Naive thymus-derived CD4-positive, alpha-beta T cell (primary cell): ENCODE measurements at regions not wholly inside any gene's neighbourhood (a gene's known extent, or its start where the extent isn't known, plus 50 kb on each side); places are given as distances from the start of the nearest gene placed in this dataset.

ENCODE experiments used
- ATAC-seq: fragments of 150-1000 bp; cut with Tn5 transposase; 2 replicates; pipeline ENCODE4 v1.10.0; 2021; ENCODE audit warnings: mild to moderate bottlenecking, moderate library complexity
- CTCF ChIA-PET: fragments of 350-600 bp; sonication (Branson Sonifier 250); formaldehyde crosslinking; loops from one replicate; lab custom pipeline; 2021; ENCODE audit warnings: antibody characterized with exemption; lab: Charles Lee
- POLR2A ChIA-PET: fragments of 350-600 bp; sonication (Branson Sonifier 250); formaldehyde crosslinking; loops from one replicate; lab custom pipeline; 2021; ENCODE audit warnings: antibody characterized with exemption, inconsistent platforms; lab: Charles Lee
- DNase-seq, 9 donors: peaks; one replicate each; pipeline versions ENCODE4 v3.0.0 to v3.0.0-alpha.2; 2020 to 2022; ENCODE audit warnings: mixed read lengths in 1 of 9
- H3K27ac ChIP-seq: one replicate; pipeline ENCODE4 v1.7.0; 2013; ENCODE audit warnings: mild to moderate bottlenecking, low read depth, low read length, moderate library complexity
- H3K27me3 ChIP-seq, 2 donors: one replicate each; pipeline ENCODE4 v1.7.0; 2013; ENCODE audit warnings: low read length in 2 of 2, mild to moderate bottlenecking in 2 of 2, moderate library complexity in 2 of 2; ENCODE audit not compliant: control insufficient read depth in 2 of 2, insufficient read depth in 2 of 2
- H3K36me3 ChIP-seq, 3 experiments: 1 replicate in 2 of 3; 2 replicates in 1 of 3; pipeline ENCODE4 v1.7.0; 2013; ENCODE audit warnings: low read length in 3 of 3, mild to moderate bottlenecking in 3 of 3, moderate library complexity in 1 of 3; ENCODE audit not compliant: insufficient read depth in 3 of 3, control insufficient read depth in 2 of 3
- H3K4me1 ChIP-seq, 2 donors: one replicate each; pipeline ENCODE4 v1.7.0; 2013; ENCODE audit warnings: low read length in 2 of 2, mild to moderate bottlenecking in 2 of 2, moderate library complexity in 1 of 2; ENCODE audit not compliant: control insufficient read depth in 2 of 2, insufficient read depth in 2 of 2
- H3K4me3 ChIP-seq: 2 replicates; pipeline ENCODE4 v1.7.0; 2013; ENCODE audit warnings: mild to moderate bottlenecking, low read length
- H3K9me3 ChIP-seq, 3 experiments: 1 replicate in 2 of 3; 2 replicates in 1 of 3; pipeline ENCODE4 v1.7.0; 2013; ENCODE audit warnings: low read length in 3 of 3; ENCODE audit not compliant: control insufficient read depth in 2 of 3
- H3K27ac Mint-ChIP-seq, 9 donors: one replicate each; pipeline ENCODE4 v1.8.0; 2020 to 2022; ENCODE audit warnings: mixed read lengths in 9 of 9, mild to moderate bottlenecking in 8 of 9, moderate library complexity in 5 of 9, inconsistent platforms in 2 of 9
- H3K27me3 Mint-ChIP-seq, 5 donors: one replicate each; pipeline ENCODE4 v1.8.0; 2021 to 2022; ENCODE audit warnings: mixed read lengths in 5 of 5, mild to moderate bottlenecking in 1 of 5
- H3K36me3 Mint-ChIP-seq, 5 donors: one replicate each; pipeline ENCODE4 v1.8.0; 2020 to 2022; ENCODE audit warnings: mixed read lengths in 5 of 5, mild to moderate bottlenecking in 3 of 5, inconsistent platforms in 1 of 5
- H3K4me1 Mint-ChIP-seq, 7 donors: one replicate each; pipeline ENCODE4 v1.8.0; 2020 to 2022; ENCODE audit warnings: mixed read lengths in 7 of 7, mild to moderate bottlenecking in 3 of 7, inconsistent platforms in 1 of 7
- H3K4me3 Mint-ChIP-seq, 10 donors: one replicate each; pipeline ENCODE4 v1.8.0; 2020 to 2022; ENCODE audit warnings: mild to moderate bottlenecking in 10 of 10, mixed read lengths in 10 of 10, moderate library complexity in 6 of 10, inconsistent platforms in 2 of 10
- H3K9me3 Mint-ChIP-seq, 11 donors: one replicate each; pipeline ENCODE4 v1.8.0; 2020 to 2022; ENCODE audit warnings: mixed read lengths in 11 of 11, mild to moderate bottlenecking in 4 of 11, inconsistent platforms in 1 of 11, moderate library complexity in 1 of 11
- intact Hi-C, 2 donors: fragments of 100-400 bp; cut with micrococcal nuclease; formaldehyde crosslinking; loops; one replicate each; pipeline ENCODE4 v1.15.1; 2023

GRCh38 chr2:147469471-147469870, 375.4 kb upstream of the ACVR2A start:
- peaks cover 0 to 9% (median 0%) of the 10 kb centered on the region in 11 donors for H3K9me3 Mint-ChIP-seq
- ATAC-seq = no peak
- CTCF ChIA-PET = no interaction called here

GRCh38 chr2:147468963-147469362, 375.9 kb upstream of the ACVR2A start:
- Histone ChIP-seq H3K9me3 (no peaks in the 10 kb centered on the region), H3K27ac (no peak overlapping the region), H3K36me3 (no peaks in the 10 kb centered on the region), H3K4me3 (no peak overlapping the region), H3K4me1 (no peaks in the 10 kb centered on the region), H3K27me3 (no peaks in the 10 kb centered on the region)
- POLR2A ChIA-PET = no interaction called here
- intact Hi-C loops = no loop called here
- CTCF ChIA-PET = no interaction called here
- no peak for DNase-seq
- Mint-ChIP-seq H3K27me3 (no peaks in the 10 kb centered on the region), H3K36me3 (peaks cover 0 to 10% (median 0%) of the 10 kb centered on the region in 5 donors), H3K27ac (no peak overlapping the region), H3K4me3 (no peak overlapping the region), H3K4me1 (peaks cover 0 to 3% (median 0%) of the 10 kb centered on the region in 7 donors), H3K9me3 (peaks cover 0 to 9% (median 0%) of the 10 kb centered on the region in 11 donors)
- no peak for ATAC-seq

More at GRCh38 chr2:147469471-147469870, 375.4 kb upstream of the ACVR2A start:
- Histone ChIP-seq H3K27ac (no peak overlapping the region), H3K27me3 (no peaks in the 10 kb centered on the region), H3K4me1 (no peaks in the 10 kb centered on the region), H3K4me3 (no peak overlapping the region), H3K36me3 (no peaks in the 10 kb centered on the region), H3K9me3 (no peaks in the 10 kb centered on the region)
- H3K4me3 Mint-ChIP-seq = no peak overlapping the region
- POLR2A ChIA-PET = no interaction called here
- no peaks in the 10 kb centered on the region for H3K27me3 Mint-ChIP-seq
- H3K27ac Mint-ChIP-seq = no peak overlapping the region
- H3K4me1 Mint-ChIP-seq = peaks cover 0 to 3% (median 0%) of the 10 kb centered on the region in 7 donors
- DNase-seq = no peak
- intact Hi-C loops = no loop called here
- H3K36me3 Mint-ChIP-seq = peaks cover 0 to 10% (median 0%) of the 10 kb centered on the region in 5 donors

GRCh38 chr2:147468349-147468748, 376.5 kb upstream of the ACVR2A start:
- no peak overlapping the region for H3K4me3 ChIP-seq
- ATAC-seq (no peak), DNase-seq (no peak)
- no peaks in the 10 kb centered on the region for H3K9me3 ChIP-seq
- peaks cover 0 to 3% (median 0%) of the 10 kb centered on the region in 7 donors for H3K4me1 Mint-ChIP-seq
- H3K4me1 ChIP-seq = no peaks in the 10 kb centered on the region
- H3K36me3 Mint-ChIP-seq = peaks cover 0 to 9% (median 0%) of the 10 kb centered on the region in 5 donors
- H3K27ac ChIP-seq = no peak overlapping the region
- peaks cover 0 to 9% (median 0%) of the 10 kb centered on the region in 11 donors for H3K9me3 Mint-ChIP-seq
- no peaks in the 10 kb centered on the region for H3K36me3 ChIP-seq
- no peaks in the 10 kb centered on the region for H3K27me3 Mint-ChIP-seq
- no peak overlapping the region for H3K27ac Mint-ChIP-seq
- intact Hi-C loops = no loop called here
- H3K27me3 ChIP-seq = no peaks in the 10 kb centered on the region
- no peak overlapping the region for H3K4me3 Mint-ChIP-seq
- CTCF ChIA-PET = no interaction called here
- POLR2A ChIA-PET = no interaction called here

- Mint-ChIP-seq H3K9me3 (peaks cover 0 to 9% (median 0%) of the 10 kb centered on the region in 11 donors), H3K27me3 (no peaks in the 10 kb centered on the region), H3K4me1 (peaks cover 0 to 3% (median 0%) of the 10 kb centered on the region in 7 donors), H3K36me3 (peaks cover 0 to 9% (median 0%) of the 10 kb centered on the region in 5 donors), H3K27ac (no peak overlapping the region), H3K4me3 (no peak overlapping the region)
- Histone ChIP-seq H3K27me3 (no peaks in the 10 kb centered on the region), H3K36me3 (no peaks in the 10 kb centered on the region), H3K4me1 (no peaks in the 10 kb centered on the region), H3K27ac (no peak overlapping the region), H3K9me3 (no peaks in the 10 kb centered on the region), H3K4me3 (no peak overlapping the region)
- no peak for DNase-seq
- ChIA-PET POLR2A (no interaction called here), CTCF (no interaction called here)
- intact Hi-C loops = no loop called here
- ATAC-seq = no peak
These were observed 377.4 kb upstream of the ACVR2A start for GRCh38 chr2:147467441-147467840.

GRCh38 chr2:147464737-147465357, 380.0 kb upstream of the ACVR2A start:
- ATAC-seq = no peak
- Mint-ChIP-seq H3K4me1 (peaks cover 0 to 3% (median 0%) of the 10 kb centered on the region in 7 donors), H3K27me3 (peaks cover 0 to 9% (median 0%) of the 10 kb centered on the region in 5 donors), H3K36me3 (peaks cover 0 to 5% (median 0%) of the 10 kb centered on the region in 5 donors), H3K4me3 (no peak overlapping the region), H3K9me3 (peaks cover 0 to 2% (median 0%) of the 10 kb centered on the region in 11 donors), H3K27ac (no peak overlapping the region)
- no peak for DNase-seq
- CTCF ChIA-PET = no interaction called here
- H3K27me3 ChIP-seq = no peaks in the 10 kb centered on the region
- no peak overlapping the region for H3K4me3 ChIP-seq
- no peaks in the 10 kb centered on the region for H3K9me3 ChIP-seq
- no peaks in the 10 kb centered on the region for H3K36me3 ChIP-seq
- intact Hi-C loops = no loop called here
- POLR2A ChIA-PET = no interaction called here
- no peaks in the 10 kb centered on the region for H3K4me1 ChIP-seq
- H3K27ac ChIP-seq = no peak overlapping the region

- Mint-ChIP-seq H3K36me3 (peaks cover 0 to 5% (median 0%) of the 10 kb centered on the region in 5 donors), H3K27ac (no peak overlapping the region), H3K4me1 (peaks cover 0 to 3% (median 0%) of the 10 kb centered on the region in 7 donors), H3K9me3 (peaks cover 0 to 2% (median 0%) of the 10 kb centered on the region in 11 donors), H3K27me3 (peaks cover 0 to 9% (median 0%) of the 10 kb centered on the region in 5 donors), H3K4me3 (no peak overlapping the region)
- no peaks in the 10 kb centered on the region for H3K4me1 ChIP-seq
- DNase-seq = no peak
- H3K9me3 ChIP-seq = no peaks in the 10 kb centered on the region
- intact Hi-C loops = no loop called here
- H3K27me3 ChIP-seq = no peaks in the 10 kb centered on the region
- POLR2A ChIA-PET = no interaction called here
- H3K36me3 ChIP-seq = no peaks in the 10 kb centered on the region
- H3K4me3 ChIP-seq = no peak overlapping the region
- no peak for ATAC-seq
- no peak overlapping the region for H3K27ac ChIP-seq
- CTCF ChIA-PET = no interaction called here
These were observed 380.8 kb upstream of the ACVR2A start for GRCh38 chr2:147463881-147464520.
